GM19328 (cell line): ENCODE measurements at regions not wholly inside any gene's neighbourhood (a gene's known extent, or its start where the extent isn't known, plus 50 kb on each side); places are given as distances from the start of the nearest gene placed in this dataset.

ENCODE experiments used
- ATAC-seq: cut with Tn5 transposase; IDR thresholded peaks from one replicate; pipeline ENCODE4 v1.9.1; 2021; ENCODE audit warnings: mild to moderate bottlenecking, moderate library complexity; ENCODE audit not compliant: unreplicated experiment

GRCh38 chr3:106714400-106714799 is 662.8 kb upstream of the CCDC54 start:
- ATAC-seq = no peak

- ATAC-seq = no peak
These were observed 662.0 kb upstream of the CCDC54 start for GRCh38 chr3:106715286-106715685.

GRCh38 chr3:106717178-106717780 is 660.0 kb upstream of the CCDC54 start:
- no peak for ATAC-seq

- no peak for ATAC-seq
These were observed 658.2 kb upstream of the CCDC54 start for GRCh38 chr3:106719077-106719476.

- no peak for ATAC-seq
These were observed 657.7 kb upstream of the CCDC54 start for GRCh38 chr3:106719583-106719982.

GRCh38 chr3:106720510-106720909 is 656.7 kb upstream of the CCDC54 start:
- ATAC-seq = no peak

- no peak for ATAC-seq
These were observed 651.7 kb upstream of the CCDC54 start for GRCh38 chr3:106725566-106725965.

GRCh38 chr3:106728315-106729098 is 648.7 kb upstream of the CCDC54 start:
- no peak for ATAC-seq

GRCh38 chr3:106729481-106729880 is 647.8 kb upstream of the CCDC54 start:
- ATAC-seq = no peak

GRCh38 chr3:106731230-106731629 is 646.0 kb upstream of the CCDC54 start:
- no peak for ATAC-seq

GRCh38 chr3:106734712-106735111 is 642.5 kb upstream of the CCDC54 start:
- ATAC-seq = no peak

- ATAC-seq = no peak
These were observed 640.0 kb upstream of the CCDC54 start for GRCh38 chr3:106737265-106737664.

GRCh38 chr3:106740116-106740515 is 637.1 kb upstream of the CCDC54 start:
- no peak for ATAC-seq

- no peak for ATAC-seq
These were observed 631.7 kb upstream of the CCDC54 start for GRCh38 chr3:106745344-106746168.

- no peak for ATAC-seq
These were observed 631.0 kb upstream of the CCDC54 start for GRCh38 chr3:106746286-106746685.

GRCh38 chr3:106748472-106749262 is 628.6 kb upstream of the CCDC54 start:
- no peak for ATAC-seq

- no peak for ATAC-seq
These were observed 627.1 kb upstream of the CCDC54 start for GRCh38 chr3:106750092-106750491.

- ATAC-seq = no peak
These were observed 621.9 kb upstream of the CCDC54 start for GRCh38 chr3:106755336-106755735.

GRCh38 chr3:106756901-106757300 is 620.3 kb upstream of the CCDC54 start:
- no peak for ATAC-seq

- no peak for ATAC-seq
These were observed 618.8 kb upstream of the CCDC54 start for GRCh38 chr3:106758459-106758858.

- no peak for ATAC-seq
These were observed 617.5 kb upstream of the CCDC54 start for GRCh38 chr3:106759731-106760130.
